ENCODE measurements at regions not wholly inside any gene's neighbourhood (a gene's known extent, or its start where the extent isn't known, plus 50 kb on each side); places are given as distances from the start of the nearest gene placed in this dataset.

DNA sequence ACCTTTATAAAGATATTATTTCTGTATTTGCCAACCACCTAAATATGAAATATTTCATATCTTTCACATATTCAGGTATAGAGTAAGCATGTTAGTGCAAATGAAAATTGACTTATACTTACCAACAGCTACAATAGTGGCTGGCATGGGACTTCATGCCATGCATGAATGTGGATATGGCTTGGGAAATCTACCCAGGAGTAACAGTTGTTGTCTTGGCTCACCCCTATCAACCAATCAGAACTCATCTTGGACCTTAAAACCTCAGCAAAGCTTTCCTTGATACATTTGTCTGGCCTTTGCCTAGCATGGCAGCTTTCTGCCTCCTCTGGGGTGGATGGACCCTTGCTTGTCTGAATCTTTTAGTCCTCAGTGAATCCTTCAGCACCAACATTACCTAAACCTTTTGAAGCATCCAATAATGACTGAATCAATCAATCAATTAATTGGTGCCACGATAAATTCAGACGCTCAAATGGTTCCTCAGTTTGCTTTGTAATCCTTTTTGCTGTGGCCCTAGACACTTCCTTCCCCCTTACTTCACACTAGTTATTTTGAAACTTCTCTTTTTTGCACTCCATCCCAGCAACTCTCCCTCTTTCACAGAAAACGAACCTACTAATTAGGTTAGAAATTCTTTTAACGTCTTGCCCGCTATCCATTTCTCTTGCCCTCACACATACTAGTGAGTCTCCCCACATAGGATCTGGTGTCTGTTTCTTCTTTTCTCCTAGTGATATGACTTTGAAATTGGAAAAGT lies 132.3 kb upstream of the ZNF608 start:
- Mint-ChIP-seq H3K4me1 (no peaks in the 10 kb centered on the region), H3K9me3 (peaks cover 5% of the 10 kb centered on the region), H3K4me3 (no peak overlapping the region), H3K27me3 (ENCODE audit: low read depth) (no peaks in the 10 kb centered on the region), H3K36me3 (no peaks in the 10 kb centered on the region), H3K27ac (no peak overlapping the region)
- TF ChIP-seq, protein P1, sequence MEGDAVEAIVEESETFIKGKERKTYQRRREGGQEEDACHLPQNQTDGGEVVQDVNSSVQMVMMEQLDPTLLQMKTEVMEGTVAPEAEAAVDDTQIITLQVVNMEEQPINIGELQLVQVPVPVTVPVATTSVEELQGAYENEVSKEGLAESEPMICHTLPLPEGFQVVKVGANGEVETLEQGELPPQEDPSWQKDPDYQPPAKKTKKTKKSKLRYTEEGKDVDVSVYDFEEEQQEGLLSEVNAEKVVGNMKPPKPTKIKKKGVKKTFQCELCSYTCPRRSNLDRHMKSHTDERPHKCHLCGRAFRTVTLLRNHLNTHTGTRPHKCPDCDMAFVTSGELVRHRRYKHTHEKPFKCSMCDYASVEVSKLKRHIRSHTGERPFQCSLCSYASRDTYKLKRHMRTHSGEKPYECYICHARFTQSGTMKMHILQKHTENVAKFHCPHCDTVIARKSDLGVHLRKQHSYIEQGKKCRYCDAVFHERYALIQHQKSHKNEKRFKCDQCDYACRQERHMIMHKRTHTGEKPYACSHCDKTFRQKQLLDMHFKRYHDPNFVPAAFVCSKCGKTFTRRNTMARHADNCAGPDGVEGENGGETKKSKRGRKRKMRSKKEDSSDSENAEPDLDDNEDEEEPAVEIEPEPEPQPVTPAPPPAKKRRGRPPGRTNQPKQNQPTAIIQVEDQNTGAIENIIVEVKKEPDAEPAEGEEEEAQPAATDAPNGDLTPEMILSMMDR (IDR thresholded peaks at IDR 0.05; ENCODE audit: unreplicated experiment) = no peak
- DNase-seq (ENCODE audit: low spot score in 2 of 2, unreplicated experiment in 2 of 2) = no peak

- Mint-ChIP-seq H3K27me3 (ENCODE audit: low read depth) (no peaks in the 10 kb centered on the region), H3K4me3 (no peak overlapping the region), H3K36me3 (no peaks in the 10 kb centered on the region), H3K9me3 (no peaks in the 10 kb centered on the region), H3K4me1 (no peaks in the 10 kb centered on the region), H3K27ac (no peak overlapping the region)
- TF ChIP-seq, protein P1 (IDR thresholded peaks at IDR 0.05; ENCODE audit: unreplicated experiment) = no peak
- DNase-seq (ENCODE audit: low spot score in 2 of 2, unreplicated experiment in 2 of 2) = no peak
Measured at GRCh38 chr5:124880903-124881697, 134.7 kb upstream of the ZNF608 start.

DNA sequence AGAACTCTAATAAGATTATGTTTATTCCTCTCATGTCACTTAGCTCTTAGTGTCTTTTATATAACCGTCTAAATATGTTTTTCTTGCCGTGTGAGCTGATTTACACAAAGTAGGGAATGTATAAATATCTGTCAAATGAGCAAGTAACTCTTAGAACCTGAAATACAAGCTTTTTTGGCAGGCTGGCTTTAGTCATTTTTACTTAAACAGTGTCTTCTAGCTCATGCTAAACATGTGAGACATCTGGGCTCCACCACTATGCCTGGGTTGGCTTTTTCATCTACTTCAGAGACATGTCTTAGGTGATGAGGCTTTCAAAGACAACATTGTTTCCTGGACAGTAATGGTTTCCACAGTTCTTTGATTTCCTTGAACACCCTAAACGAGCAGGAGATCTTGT lies 137.2 kb upstream of the ZNF608 start:
- TF ChIP-seq, protein P1 (IDR thresholded peaks at IDR 0.05; ENCODE audit: unreplicated experiment) = no peak
- H3K4me1 Mint-ChIP-seq = peaks cover 17% of the 10 kb centered on the region
- no peak overlapping the region for H3K4me3 Mint-ChIP-seq
- no peaks in the 10 kb centered on the region for H3K9me3 Mint-ChIP-seq
- H3K36me3 Mint-ChIP-seq = no peaks in the 10 kb centered on the region
- DNase-seq (ENCODE audit: low spot score in 2 of 2, unreplicated experiment in 2 of 2) = no peak
- H3K27me3 Mint-ChIP-seq (ENCODE audit: low read depth) = no peaks in the 10 kb centered on the region
- H3K27ac Mint-ChIP-seq = no peak overlapping the region

DNA sequence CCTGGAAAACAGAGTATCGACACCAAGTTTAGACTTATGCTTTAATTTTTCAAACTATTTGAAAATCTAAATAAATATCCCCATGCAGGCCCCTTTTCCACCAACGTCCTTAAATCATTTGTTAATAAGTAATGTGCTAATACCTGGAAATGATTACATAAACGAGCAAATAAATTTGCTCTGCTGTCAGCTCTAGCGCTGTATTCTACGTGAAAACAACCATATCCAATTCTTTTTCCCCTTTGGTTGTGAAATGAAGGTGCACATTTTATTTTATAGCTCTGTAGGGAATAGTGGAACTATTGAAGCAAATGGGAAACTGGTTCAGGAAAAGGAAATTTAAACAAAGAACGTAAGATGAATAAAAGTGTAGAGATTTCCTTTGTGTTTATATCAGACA lies 137.7 kb upstream of the ZNF608 start:
- Mint-ChIP-seq H3K4me3 (no peak overlapping the region), H3K36me3 (no peaks in the 10 kb centered on the region), H3K9me3 (no peaks in the 10 kb centered on the region), H3K4me1 (peaks cover 21% of the 10 kb centered on the region), H3K27ac (no peak overlapping the region), H3K27me3 (ENCODE audit: low read depth) (no peaks in the 10 kb centered on the region)
- DNase-seq (ENCODE audit: low spot score in 2 of 2, unreplicated experiment in 2 of 2) = no peak
- TF ChIP-seq, protein P1 (IDR thresholded peaks at IDR 0.05; ENCODE audit: unreplicated experiment) = no peak

DNA sequence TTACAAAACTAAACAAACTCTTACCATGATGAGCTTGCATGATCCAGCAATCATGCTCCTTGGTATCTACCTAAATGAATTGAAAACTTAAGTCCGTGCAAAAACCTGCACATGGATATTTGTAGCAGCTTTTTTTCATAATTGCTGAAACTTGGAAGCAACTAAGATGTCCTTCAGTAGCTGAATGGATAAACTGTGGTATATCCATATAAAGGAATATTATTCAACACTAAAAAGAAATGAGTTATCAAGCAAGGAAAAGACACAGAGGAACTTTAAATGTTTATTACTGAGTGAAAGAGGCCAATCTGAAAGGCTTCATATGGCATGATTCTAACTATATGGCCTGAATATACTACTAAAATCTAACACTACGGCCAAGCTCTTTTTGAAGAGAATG lies 139.1 kb upstream of the ZNF608 start:
- peaks cover 31% of the 10 kb centered on the region for H3K4me1 Mint-ChIP-seq

More for the DNA sequence above, 139.1 kb upstream of the ZNF608 start:
- Mint-ChIP-seq H3K27me3 (ENCODE audit: low read depth) (no peaks in the 10 kb centered on the region), H3K4me3 (no peak overlapping the region), H3K9me3 (no peaks in the 10 kb centered on the region), H3K27ac (no peak overlapping the region), H3K36me3 (no peaks in the 10 kb centered on the region)
- DNase-seq (ENCODE audit: low spot score in 2 of 2, unreplicated experiment in 2 of 2) = no peak
- TF ChIP-seq, protein P1 (IDR thresholded peaks at IDR 0.05; ENCODE audit: unreplicated experiment) = no peak
